GM18511 (cell line): ENCODE measurements at regions not wholly inside any gene's neighbourhood (a gene's known extent, or its start where the extent isn't known, plus 50 kb on each side); places are given as distances from the start of the nearest gene placed in this dataset.
"Not testable (repeated sequence)": the region's sequence is repeated elsewhere in the genome, so short reads cannot be mapped to it uniquely, and the experiment has no call there.

Experiments
- ATAC-seq: cut with Tn5 transposase; IDR thresholded peaks from one replicate; pipeline ENCODE4 v1.9.1; 2021; ENCODE audit warnings: mild to moderate bottlenecking, moderate library complexity; ENCODE audit not compliant: unreplicated experiment

- no peak for ATAC-seq
Measured at GRCh38 chr22:34801221-34801620, 264.7 kb upstream of the ISX start.

- ATAC-seq, result no peak
Measured at GRCh38 chr22:34804091-34804490, 261.9 kb upstream of the ISX start.

- ATAC-seq, result no peak
Measured at GRCh38 chr22:34804604-34805003, 261.4 kb upstream of the ISX start.

- ATAC-seq, result no peak
Measured at GRCh38 chr22:34805771-34806170, 260.2 kb upstream of the ISX start.

GRCh38 chr22:34808618-34809017 lies 257.3 kb upstream of the ISX start:
- ATAC-seq, result no peak

GRCh38 chr22:34812631-34813030 lies 253.3 kb upstream of the ISX start:
- no peak for ATAC-seq

- ATAC-seq, result no peak
Measured at GRCh38 chr22:34814260-34815025, 251.5 kb upstream of the ISX start.

GRCh38 chr22:34829485-34829884 lies 236.5 kb upstream of the ISX start:
- no peak for ATAC-seq

GRCh38 chr22:34834059-34834458 lies 231.9 kb upstream of the ISX start:
- no peak for ATAC-seq

GRCh38 chr22:34834541-34834940 lies 231.4 kb upstream of the ISX start:
- ATAC-seq, result not testable (repeated sequence)

- ATAC-seq, result no peak
Measured at GRCh38 chr22:34841331-34841771, 224.6 kb upstream of the ISX start.

- ATAC-seq, result no peak
Measured at GRCh38 chr22:34841911-34842310, 224.0 kb upstream of the ISX start.

- no peak for ATAC-seq
Measured at GRCh38 chr22:34842630-34843029, 223.3 kb upstream of the ISX start.

- ATAC-seq, result not testable (repeated sequence)
Measured at GRCh38 chr22:34843743-34844142, 222.2 kb upstream of the ISX start.

GRCh38 chr22:34845391-34845790 lies 220.6 kb upstream of the ISX start:
- no peak for ATAC-seq

- peak; percentile 68 for ATAC-seq
Measured at GRCh38 chr22:34847072-34847471, 218.9 kb upstream of the ISX start.

- no peak for ATAC-seq
Measured at GRCh38 chr22:34849965-34850364, 216.0 kb upstream of the ISX start.

GRCh38 chr22:34851918-34852662 lies 213.9 kb upstream of the ISX start:
- ATAC-seq, result no peak

GRCh38 chr22:34855471-34855870 lies 210.5 kb upstream of the ISX start:
- ATAC-seq, result no peak

- ATAC-seq, result no peak
Measured at GRCh38 chr22:34858066-34858465, 207.9 kb upstream of the ISX start.

GRCh38 chr22:34861787-34862186 lies 204.2 kb upstream of the ISX start:
- ATAC-seq, result no peak

- ATAC-seq, result no peak
Measured at GRCh38 chr22:34866081-34866480, 199.9 kb upstream of the ISX start.
